GM21737 (cell line): ENCODE measurements at regions not wholly inside any gene's neighbourhood (a gene's known extent, or its start where the extent isn't known, plus 50 kb on each side); places are given as distances from the start of the nearest gene placed in this dataset.

ENCODE experiments used
- ATAC-seq: cut with Tn5 transposase; IDR thresholded peaks from one replicate; pipeline ENCODE4 v1.9.1; 2021; ENCODE audit warnings: mild to moderate bottlenecking, moderate library complexity; ENCODE audit not compliant: unreplicated experiment

GRCh38 chr18:67043276-67043675 lies 439.4 kb upstream of the CDH19 start:
- ATAC-seq, result no peak

GRCh38 chr18:67041334-67041733 lies 437.4 kb upstream of the CDH19 start:
- no peak for ATAC-seq

GRCh38 chr18:67035026-67035425 lies 431.1 kb upstream of the CDH19 start:
- ATAC-seq, result no peak

- no peak for ATAC-seq
Measured at GRCh38 chr18:67023059-67023458, 419.2 kb upstream of the CDH19 start.

GRCh38 chr18:67010919-67011318 lies 407.0 kb upstream of the CDH19 start:
- no peak for ATAC-seq

GRCh38 chr18:67007999-67008398 lies 404.1 kb upstream of the CDH19 start:
- no peak for ATAC-seq

- no peak for ATAC-seq
Measured at GRCh38 chr18:67007085-67007484, 403.2 kb upstream of the CDH19 start.

- ATAC-seq, result no peak
Measured at GRCh38 chr18:67001052-67001451, 397.2 kb upstream of the CDH19 start.

GRCh38 chr18:66999003-66999402 lies 395.1 kb upstream of the CDH19 start:
- ATAC-seq, result no peak

GRCh38 chr18:66995270-66995669 lies 391.4 kb upstream of the CDH19 start:
- no peak for ATAC-seq

- no peak for ATAC-seq
Measured at GRCh38 chr18:66994790-66995189, 390.9 kb upstream of the CDH19 start.

- no peak for ATAC-seq
Measured at GRCh38 chr18:66993492-66993891, 389.6 kb upstream of the CDH19 start.

- no peak for ATAC-seq
Measured at GRCh38 chr18:66990909-66991308, 387.0 kb upstream of the CDH19 start.

GRCh38 chr18:66979009-66979408 lies 375.1 kb upstream of the CDH19 start:
- no peak for ATAC-seq

- no peak for ATAC-seq
Measured at GRCh38 chr18:66972681-66973080, 368.8 kb upstream of the CDH19 start.

GRCh38 chr18:66971960-66972359 lies 368.1 kb upstream of the CDH19 start:
- ATAC-seq, result no peak

- no peak for ATAC-seq
Measured at GRCh38 chr18:66966171-66966570, 362.3 kb upstream of the CDH19 start.

- ATAC-seq, result no peak
Measured at GRCh38 chr18:66958309-66958708, 354.4 kb upstream of the CDH19 start.

- ATAC-seq, result no peak
Measured at GRCh38 chr18:66951750-66952149, 347.9 kb upstream of the CDH19 start.

GRCh38 chr18:66949419-66949818 lies 345.5 kb upstream of the CDH19 start:
- no peak for ATAC-seq

GRCh38 chr18:66937546-66937945 lies 333.7 kb upstream of the CDH19 start:
- ATAC-seq, result no peak

- ATAC-seq, result no peak
Measured at GRCh38 chr18:66931010-66931409, 327.1 kb upstream of the CDH19 start.

- no peak for ATAC-seq
Measured at GRCh38 chr18:66916834-66917233, 312.9 kb upstream of the CDH19 start.

- no peak for ATAC-seq
Measured at GRCh38 chr18:66900837-66901236, 296.9 kb upstream of the CDH19 start.
